Fibroblast of the aortic adventitia (primary cell): ENCODE measurements at regions not wholly inside any gene's neighbourhood (a gene's known extent, or its start where the extent isn't known, plus 50 kb on each side); places are given as distances from the start of the nearest gene placed in this dataset.

Experiments
- DNase-seq: peaks from one replicate; pipeline ENCODE4 v3.0.0-alpha.2; 2010; ENCODE audit warnings: low read depth
- H3K4me3 ChIP-seq: 2 replicates; pipeline ENCODE4 v1.5.1; 2011; ENCODE audit warnings: low read depth, mild to moderate bottlenecking, control low read depth, low read length, moderate library complexity
- TF ChIP-seq, protein P1 (sequence below): IDR thresholded peaks from 2 replicates; pipeline ENCODE4 v1.5.1; 2011; ENCODE audit warnings: mild to moderate bottlenecking, low read length, control low read depth, inconsistent platforms; ENCODE audit not compliant: insufficient read depth

DNA sequence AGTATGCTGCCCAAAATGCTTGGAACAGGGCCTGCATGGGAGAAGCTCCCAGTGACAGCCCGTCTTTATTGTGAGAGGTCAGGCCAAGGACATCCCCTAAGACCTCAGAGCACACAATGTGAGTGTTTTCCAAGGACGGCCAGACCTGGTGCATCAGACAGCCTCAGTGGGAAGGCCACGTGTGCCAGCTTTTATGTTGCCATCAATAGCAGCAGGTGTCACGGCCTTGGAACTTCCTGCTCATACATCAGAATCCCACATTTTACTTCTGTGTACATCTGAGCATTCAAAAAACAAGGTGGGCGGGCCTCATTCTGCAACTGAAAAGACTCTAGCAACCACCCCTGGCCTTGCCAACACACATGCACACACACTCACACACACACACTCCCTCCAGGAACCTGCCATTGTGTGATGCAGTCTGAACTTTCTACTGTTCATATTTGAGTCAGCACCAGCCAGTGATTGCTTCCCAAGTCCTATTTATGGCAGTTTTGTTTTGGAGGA, 753.1 kb upstream of the TBX3 start:
- TF ChIP-seq, protein P1, sequence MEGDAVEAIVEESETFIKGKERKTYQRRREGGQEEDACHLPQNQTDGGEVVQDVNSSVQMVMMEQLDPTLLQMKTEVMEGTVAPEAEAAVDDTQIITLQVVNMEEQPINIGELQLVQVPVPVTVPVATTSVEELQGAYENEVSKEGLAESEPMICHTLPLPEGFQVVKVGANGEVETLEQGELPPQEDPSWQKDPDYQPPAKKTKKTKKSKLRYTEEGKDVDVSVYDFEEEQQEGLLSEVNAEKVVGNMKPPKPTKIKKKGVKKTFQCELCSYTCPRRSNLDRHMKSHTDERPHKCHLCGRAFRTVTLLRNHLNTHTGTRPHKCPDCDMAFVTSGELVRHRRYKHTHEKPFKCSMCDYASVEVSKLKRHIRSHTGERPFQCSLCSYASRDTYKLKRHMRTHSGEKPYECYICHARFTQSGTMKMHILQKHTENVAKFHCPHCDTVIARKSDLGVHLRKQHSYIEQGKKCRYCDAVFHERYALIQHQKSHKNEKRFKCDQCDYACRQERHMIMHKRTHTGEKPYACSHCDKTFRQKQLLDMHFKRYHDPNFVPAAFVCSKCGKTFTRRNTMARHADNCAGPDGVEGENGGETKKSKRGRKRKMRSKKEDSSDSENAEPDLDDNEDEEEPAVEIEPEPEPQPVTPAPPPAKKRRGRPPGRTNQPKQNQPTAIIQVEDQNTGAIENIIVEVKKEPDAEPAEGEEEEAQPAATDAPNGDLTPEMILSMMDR, result no peak
- no peak overlapping the region for H3K4me3 ChIP-seq
- peak; percentile 55 for DNase-seq

DNA sequence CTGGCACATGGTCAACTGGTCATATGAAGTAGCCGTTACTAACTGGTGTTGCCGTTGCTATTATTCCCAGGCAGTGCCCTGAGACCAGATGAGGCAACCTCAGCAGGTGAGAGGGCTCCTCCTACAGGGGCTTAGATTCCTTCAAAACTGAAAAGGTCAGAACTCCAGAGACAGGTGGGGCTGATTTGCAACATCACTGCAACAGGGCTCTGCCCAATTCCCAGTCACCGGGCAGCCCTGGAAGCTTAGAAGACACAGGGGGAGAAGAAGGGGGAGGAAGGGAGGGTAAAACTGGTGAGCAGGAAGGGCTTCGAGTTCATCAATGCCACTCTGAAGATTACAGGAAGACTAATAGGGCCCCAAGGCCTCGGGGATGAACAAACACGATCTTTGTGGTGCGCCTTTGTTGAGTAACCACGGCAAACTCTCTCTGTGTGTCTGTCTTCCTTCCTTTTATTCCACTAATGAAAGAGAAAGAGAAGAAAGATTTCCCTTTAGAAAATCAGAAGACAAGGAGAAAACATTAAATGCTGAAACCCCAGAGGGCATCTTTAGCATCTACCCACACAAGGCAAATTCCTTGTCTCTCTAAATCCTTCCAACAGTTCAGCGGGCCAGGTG, 749.1 kb upstream of the TBX3 start:
- DNase-seq, result no peak
- TF ChIP-seq, protein P1, result no peak

DNA sequence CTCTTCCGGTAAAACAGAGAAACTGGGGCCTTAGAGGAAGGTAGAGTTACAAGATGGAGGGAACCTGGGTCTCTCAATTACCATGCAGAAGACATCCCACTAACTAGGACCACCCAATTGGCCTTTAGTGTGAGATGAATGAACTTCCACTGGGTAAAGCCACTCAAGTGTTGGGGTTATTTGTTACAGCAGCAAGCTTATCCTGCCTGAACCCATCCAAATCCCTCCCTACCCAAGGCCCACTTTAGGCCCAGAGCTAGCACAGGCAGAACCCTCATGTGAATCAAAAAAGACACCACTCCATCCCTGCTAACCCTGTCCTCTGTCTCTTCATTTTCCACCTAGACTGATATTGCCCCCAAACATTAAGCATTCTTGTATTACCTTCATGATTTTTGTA, 746.7 kb upstream of the TBX3 start:
- TF ChIP-seq, protein P1, result no peak
- no peak overlapping the region for H3K4me3 ChIP-seq
- DNase-seq, result no peak

More for the DNA sequence above, 749.1 kb upstream of the TBX3 start:
- no peak overlapping the region for H3K4me3 ChIP-seq

DNA sequence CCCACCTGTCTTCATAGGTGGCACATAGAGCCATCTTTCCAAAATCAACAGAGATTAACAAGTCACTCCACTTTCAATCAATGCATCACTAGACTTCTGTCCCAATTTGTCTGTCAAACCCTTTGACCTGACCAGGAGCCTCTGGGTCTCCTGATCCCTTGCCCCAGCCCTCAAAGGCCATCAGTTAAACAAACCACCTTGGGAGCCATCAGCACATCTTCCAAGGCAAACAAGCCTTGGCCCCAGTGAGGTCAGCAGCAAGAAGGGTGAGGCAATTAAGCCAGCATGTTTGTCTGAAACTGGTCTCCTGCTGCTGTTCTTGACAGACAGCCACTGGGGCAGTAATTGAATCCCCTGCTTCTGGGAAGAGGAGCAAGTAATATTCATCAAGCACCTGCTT, 742.8 kb upstream of the TBX3 start:
- DNase-seq, result no peak
- TF ChIP-seq, protein P1, result no peak

DNA sequence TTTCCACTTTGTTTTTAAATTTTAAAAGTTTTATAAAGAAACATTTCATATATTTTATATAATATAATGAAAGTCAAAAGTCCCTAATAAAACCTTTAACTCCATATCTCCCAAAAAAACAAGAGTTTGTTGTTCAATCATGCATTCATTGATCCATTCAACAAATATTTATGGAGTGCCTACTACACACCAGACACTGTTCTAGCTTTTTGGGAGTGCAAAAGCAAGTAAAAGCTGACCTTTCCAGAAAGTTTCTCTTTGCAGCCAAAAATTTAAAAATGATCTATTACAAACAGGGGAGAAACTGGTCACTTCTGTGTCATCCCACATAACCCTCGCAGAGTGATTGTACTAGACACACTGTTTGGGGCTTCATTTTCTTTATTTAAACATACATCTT, 740.0 kb upstream of the TBX3 start:
- DNase-seq, result no peak
- H3K4me3 ChIP-seq, result no peak overlapping the region
- TF ChIP-seq, protein P1, result no peak

More for the DNA sequence above, 742.8 kb upstream of the TBX3 start:
- H3K4me3 ChIP-seq, result no peak overlapping the region

DNA sequence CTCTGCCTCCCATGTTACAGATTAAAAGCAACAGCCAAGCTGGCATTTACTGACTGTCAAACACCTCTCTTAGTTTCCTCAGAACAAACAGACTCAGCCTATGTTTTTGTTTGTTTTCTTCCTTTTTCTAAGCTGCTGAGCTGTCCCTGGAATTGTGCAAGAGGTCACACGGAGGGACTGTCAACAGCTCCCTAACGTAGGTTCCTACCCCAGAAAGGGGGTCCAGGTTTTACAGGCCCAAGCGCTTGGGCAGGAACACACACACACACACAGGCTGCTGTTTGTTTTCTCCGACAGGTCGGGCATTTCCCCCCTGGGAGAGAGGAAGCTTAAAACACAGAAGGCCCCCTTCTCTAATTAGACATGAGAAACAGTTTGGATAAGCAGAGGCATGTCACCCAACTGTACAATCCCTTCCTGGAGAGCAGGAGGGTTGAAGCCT, 739.6 kb upstream of the TBX3 start:
- H3K4me3 ChIP-seq, result no peak overlapping the region
- no peak for DNase-seq
- TF ChIP-seq, protein P1, result no peak
